H9 (cell line): ENCODE measurements at regions not wholly inside any gene's neighbourhood (a gene's known extent, or its start where the extent isn't known, plus 50 kb on each side); places are given as distances from the start of the nearest gene placed in this dataset.

Source experiments
- DNase-seq: peaks from one replicate; pipeline ENCODE4 v3.0.0-alpha.2; 2017
- H2AFZ ChIP-seq: one replicate; pipeline ENCODE4 v1.6.1; 2013; ENCODE audit warnings: mild to moderate bottlenecking, low read length, control low read depth, moderate library complexity
- H2AK5ac ChIP-seq: 2 replicates; pipeline ENCODE4 v1.6.1; 2013; ENCODE audit warnings: low read length, control low read depth, mixed read lengths; ENCODE audit not compliant: insufficient read length
- H2BK120ac ChIP-seq: one replicate; pipeline ENCODE4 v1.6.1; 2013; ENCODE audit warnings: low read depth, mild to moderate bottlenecking, low read length, control low read depth, inconsistent platforms; ENCODE audit not compliant: poor library complexity, severe bottlenecking
- H2BK12ac ChIP-seq: 2 replicates; pipeline ENCODE4 v1.6.1; 2013; ENCODE audit warnings: low read length, control low read depth, mixed read lengths, low read depth; ENCODE audit not compliant: insufficient read length
- H2BK15ac ChIP-seq: 2 replicates; pipeline ENCODE4 v1.6.1; 2013; ENCODE audit warnings: low read depth, low read length, control low read depth
- H2BK20ac ChIP-seq: one replicate; pipeline ENCODE4 v1.6.1; 2013; ENCODE audit warnings: low read depth, mild to moderate bottlenecking, low read length, control low read depth, inconsistent platforms; ENCODE audit not compliant: poor library complexity, severe bottlenecking
- H2BK5ac ChIP-seq: 2 replicates; pipeline ENCODE4 v1.6.1; 2013; ENCODE audit warnings: low read length, control low read depth, mixed read lengths; ENCODE audit not compliant: insufficient read length
- H3K14ac ChIP-seq: 2 replicates; pipeline ENCODE4 v1.6.1; 2013; ENCODE audit warnings: low read length, control low read depth; ENCODE audit not compliant: insufficient read depth
- H3K18ac ChIP-seq: 2 replicates; pipeline ENCODE4 v1.6.1; 2013; ENCODE audit warnings: low read depth, mild to moderate bottlenecking, mixed read lengths, low read length, control low read depth; ENCODE audit not compliant: insufficient read length
- H3K23ac ChIP-seq: 2 replicates; pipeline ENCODE4 v1.6.1; 2013; ENCODE audit warnings: low read length, control low read depth, mixed read lengths, low read depth; ENCODE audit not compliant: insufficient read length
- H3K23me2 ChIP-seq: 2 replicates; pipeline ENCODE4 v1.6.1; 2013; ENCODE audit warnings: low read depth, mild to moderate bottlenecking, mixed read lengths, low read length, control low read depth; ENCODE audit not compliant: insufficient read length, poor library complexity, severe bottlenecking
- H3K27ac ChIP-seq: 2 replicates; pipeline ENCODE4 v1.5.1; 2013; ENCODE audit warnings: low read length, control low read depth, mixed read lengths, low read depth; ENCODE audit not compliant: insufficient read length
- H3K27me3 ChIP-seq: 2 replicates; pipeline ENCODE4 v1.6.1; 2013; ENCODE audit warnings: low read length, control low read depth, inconsistent platforms; ENCODE audit not compliant: insufficient read depth
- H3K4ac ChIP-seq: 2 replicates; pipeline ENCODE4 v1.6.1; 2013; ENCODE audit warnings: low read depth, mild to moderate bottlenecking, control low read depth, inconsistent platforms, low read length, moderate library complexity
- H3K4me1 ChIP-seq: 2 replicates; pipeline ENCODE4 v1.6.1; 2013; ENCODE audit warnings: low read length, control low read depth, inconsistent platforms; ENCODE audit not compliant: insufficient read depth
- H3K4me2 ChIP-seq: 2 replicates; pipeline ENCODE4 v1.6.1; 2013; ENCODE audit warnings: low read length, control low read depth, mixed read lengths; ENCODE audit not compliant: insufficient read length, insufficient read depth
- H3K56ac ChIP-seq: 2 replicates; pipeline ENCODE4 v1.6.1; 2013; ENCODE audit warnings: low read depth, mild to moderate bottlenecking, mixed read lengths, low read length, control low read depth; ENCODE audit not compliant: insufficient read length
- H3K79me1 ChIP-seq: 2 replicates; pipeline ENCODE4 v1.6.1; 2013; ENCODE audit warnings: low read depth, mild to moderate bottlenecking, moderate library complexity, low read length, control low read depth, inconsistent platforms; ENCODE audit not compliant: insufficient read depth, poor library complexity, severe bottlenecking
- H3K79me2 ChIP-seq: 2 replicates; pipeline ENCODE4 v1.6.1; 2013; ENCODE audit warnings: low read length, control low read depth, inconsistent platforms; ENCODE audit not compliant: insufficient read depth
- H3K9ac ChIP-seq: 2 replicates; pipeline ENCODE4 v1.6.1; 2013; ENCODE audit warnings: low read length, control low read depth, mixed read lengths; ENCODE audit not compliant: insufficient read length; ENCODE audit errors: extremely low read depth
- H3K9me3 ChIP-seq: one replicate; pipeline ENCODE4 v1.6.1; 2013; ENCODE audit warnings: low read depth, low read length, inconsistent platforms; ENCODE audit not compliant: control insufficient read depth
- H3T11ph ChIP-seq: one replicate; pipeline ENCODE4 v1.6.1; 2013; ENCODE audit warnings: mild to moderate bottlenecking, low read length, control low read depth, inconsistent platforms
- H4K20me1 ChIP-seq: one replicate; pipeline ENCODE4 v1.6.1; 2013; ENCODE audit not compliant: control insufficient read depth, insufficient read length, insufficient read depth
- H4K5ac ChIP-seq: 2 replicates; pipeline ENCODE4 v1.6.1; 2013; ENCODE audit warnings: low read depth, mild to moderate bottlenecking, mixed read lengths, low read length, control low read depth; ENCODE audit not compliant: insufficient read length
- H4K8ac ChIP-seq: replicated peaks from 2 replicates; pipeline ENCODE4 v1.6.1; 2013; ENCODE audit warnings: low read length, control low read depth, mixed read lengths, low read depth; ENCODE audit not compliant: insufficient read length
- H4K91ac ChIP-seq: 2 replicates; pipeline ENCODE4 v1.6.1; 2013; ENCODE audit warnings: low read depth, mild to moderate bottlenecking, moderate library complexity, mixed read lengths, low read length, control low read depth; ENCODE audit not compliant: insufficient read length
- H3K27ac Mint-ChIP-seq, 3 experiments: 2 replicates in 2 of 3; 3 replicates in 1 of 3; pipeline ENCODE4 v1.8.0; 2020 to 2021; ENCODE audit warnings: mixed read lengths in 3 of 3, mild to moderate bottlenecking in 1 of 3, moderate library complexity in 1 of 3
- H3K27me3 Mint-ChIP-seq: 2 replicates; pipeline ENCODE4 v1.8.0; 2021; ENCODE audit warnings: low read depth, mild to moderate bottlenecking, moderate library complexity, mixed read lengths
- H3K36me3 Mint-ChIP-seq, 3 experiments: 2 replicates in 2 of 3; 3 replicates in 1 of 3; pipeline ENCODE4 v1.8.0; 2020 to 2021; ENCODE audit warnings: low read depth in 3 of 3, mixed read lengths in 3 of 3; ENCODE audit not compliant: insufficient read depth in 1 of 3
- H3K4me1 Mint-ChIP-seq, 2 experiments: 2 replicates each; pipeline ENCODE4 v1.8.0; 2020; ENCODE audit warnings: mixed read lengths in 2 of 2
- H3K4me3 Mint-ChIP-seq, 2 experiments: 2 replicates in 1 of 2; 3 replicates in 1 of 2; pipeline ENCODE4 v1.8.0; 2020 to 2021; ENCODE audit warnings: mild to moderate bottlenecking in 2 of 2, mixed read lengths in 2 of 2, moderate library complexity in 1 of 2
- H3K9me3 Mint-ChIP-seq, 2 experiments: 2 replicates in 1 of 2; 3 replicates in 1 of 2; pipeline ENCODE4 v1.8.0; 2020; ENCODE audit warnings: mild to moderate bottlenecking in 2 of 2, mixed read lengths in 2 of 2, moderate library complexity in 1 of 2
- CTCF ChIP-seq: fragments of 200-600 bp; sonication (generic); conservative IDR thresholded peaks from 3 replicates; pipeline ENCODE4 v1.8.0; 2021; ENCODE audit warnings: antibody characterized with exemption, mild to moderate bottlenecking
- WGBS: extraction: QIAGEN DNeasy Blood & Tissue Kit; methylation state at CpG from one replicate; pipeline ENCODE4 v1.1.7; 2013; ENCODE audit warnings: missing lambda C conversion rate, low lambda C conversion rate, mixed read lengths; ENCODE audit not compliant: insufficient read length; ENCODE audit errors: extremely low coverage; 5-methylcytosine and 5-hydroxymethylcytosine counted together

- no peak overlapping the region for H4K8ac ChIP-seq
- no peaks in the 10 kb centered on the region for H4K20me1 ChIP-seq
- H3K18ac ChIP-seq, result no peak overlapping the region
- H3K27ac ChIP-seq, result no peak overlapping the region
- WGBS, result no CpG with 5 or more reads among the region's 3 CpGs
- H2AK5ac ChIP-seq, result no peak overlapping the region
- no peak overlapping the region for H2BK12ac ChIP-seq
- no peak overlapping the region for H3K9ac ChIP-seq
- no peak overlapping the region for H3K4ac ChIP-seq
- Mint-ChIP-seq H3K36me3 (no peaks in the 10 kb centered on the region), H3K4me3 (no peak overlapping the region), H3K4me1 (no peaks in the 10 kb centered on the region), H3K9me3 (no peaks in the 10 kb centered on the region), H3K27ac (no peak overlapping the region), H3K27me3 (no peaks in the 10 kb centered on the region)
- no peak for TF ChIP-seq CTCF
- H3K56ac ChIP-seq, result no peak overlapping the region
- no peak overlapping the region for H2BK120ac ChIP-seq
- H2BK15ac ChIP-seq, result no peak overlapping the region
- H3K27me3 ChIP-seq, result no peaks in the 10 kb centered on the region
- no peak for DNase-seq
- H3K23ac ChIP-seq, result no peak overlapping the region
- H4K5ac ChIP-seq, result no peak overlapping the region
- no peak overlapping the region for H4K91ac ChIP-seq
- no peaks in the 10 kb centered on the region for H3K9me3 ChIP-seq
- H3K4me1 ChIP-seq, result no peaks in the 10 kb centered on the region
- H3T11ph ChIP-seq, result no peak overlapping the region
- no peaks in the 10 kb centered on the region for H3K79me1 ChIP-seq
- no peak overlapping the region for H2AFZ ChIP-seq
- no peak overlapping the region for H2BK5ac ChIP-seq
- no peaks in the 10 kb centered on the region for H3K23me2 ChIP-seq
- no peak overlapping the region for H3K4me2 ChIP-seq
- no peaks in the 10 kb centered on the region for H3K79me2 ChIP-seq
- no peak overlapping the region for H3K14ac ChIP-seq
- no peak overlapping the region for H2BK20ac ChIP-seq
Observed at GRCh38 chr12:92528586-92528985, 174.2 kb upstream of the PLEKHG7 start.
